SU-DHL-6 (cell line): ENCODE measurements at regions not wholly inside any gene's neighbourhood (a gene's known extent, or its start where the extent isn't known, plus 50 kb on each side); places are given as distances from the start of the nearest gene placed in this dataset.

Experiments used
- CTCF ChIP-seq: fragments of 200-600 bp; sonication (generic); IDR thresholded peaks from one replicate; pipeline ENCODE4 v1.5.1; 2017; ENCODE audit warnings: antibody characterized with exemption, mild to moderate bottlenecking, low read length, moderate library complexity; ENCODE audit not compliant: insufficient read depth, poor library complexity, severe bottlenecking
- EZH2phosphoT487 ChIP-seq: fragments of 200-600 bp; sonication (generic), shearing (Covaris generic); conservative IDR thresholded peaks from 2 replicates; pipeline ENCODE4 v1.6.1; 2018; ENCODE audit warnings: mild to moderate bottlenecking, antibody characterized with exemption, low read length, moderate library complexity, mixed read lengths

- TF ChIP-seq CTCF (no peak), EZH2phosphoT487 (no peak)
Measured at GRCh38 chr2:215511454-215512346, 75.8 kb upstream of the FN1 start.
